SHP77 (cell line): ENCODE measurements at regions not wholly inside any gene's neighbourhood (a gene's known extent, or its start where the extent isn't known, plus 50 kb on each side); places are given as distances from the start of the nearest gene placed in this dataset.
A peak's percentile ranks its signal among the peaks of the same experiment; 100 is the strongest.

Experiments
- DNase-seq, 2 experiments: peaks; one replicate each; lab custom pipeline; 2025; lab: John Stamatoyannopoulos, UW

GRCh38 chr1:22264464-22265341 is 121.8 kb upstream of the WNT4 start:
- no peak for DNase-seq

GRCh38 chr1:22266141-22266540 is 123.2 kb upstream of the WNT4 start:
- no peak for DNase-seq

- no peak for DNase-seq
These were observed 124.7 kb upstream of the WNT4 start for GRCh38 chr1:22267413-22268175.

GRCh38 chr1:22268327-22268726 is 125.4 kb upstream of the WNT4 start:
- DNase-seq, result no peak

- no peak for DNase-seq
These were observed 129.2 kb upstream of the WNT4 start for GRCh38 chr1:22271847-22272801.

GRCh38 chr1:22273686-22274681 is 131.1 kb upstream of the WNT4 start:
- no peak for DNase-seq

- no peak for DNase-seq
These were observed 132.3 kb upstream of the WNT4 start for GRCh38 chr1:22275167-22275566.

- DNase-seq, result peak in 1 of 2 experiments; percentile 33
These were observed 132.9 kb upstream of the WNT4 start for GRCh38 chr1:22275626-22276395.

GRCh38 chr1:22276396-22276748 is 133.5 kb upstream of the WNT4 start:
- DNase-seq, result no peak

GRCh38 chr1:22277662-22278061 is 134.8 kb upstream of the WNT4 start:
- no peak for DNase-seq

- DNase-seq, result no peak
These were observed 136.8 kb upstream of the WNT4 start for GRCh38 chr1:22279735-22280134.

GRCh38 chr1:22280526-22280925 is 137.6 kb upstream of the WNT4 start:
- DNase-seq, result no peak

- no peak for DNase-seq
These were observed 138.8 kb upstream of the WNT4 start for GRCh38 chr1:22281521-22282363.

GRCh38 chr1:22282364-22282995 is 139.6 kb upstream of the WNT4 start:
- DNase-seq, result no peak

- no peak for DNase-seq
These were observed 140.7 kb upstream of the WNT4 start for GRCh38 chr1:22283596-22283995.

- no peak for DNase-seq
These were observed 141.3 kb upstream of the WNT4 start for GRCh38 chr1:22284236-22284635.

- no peak for DNase-seq
These were observed 142.1 kb upstream of the WNT4 start for GRCh38 chr1:22284906-22285548.
